Bronchial epithelial cell (primary cell): ENCODE measurements at regions not wholly inside any gene's neighbourhood (a gene's known extent, or its start where the extent isn't known, plus 50 kb on each side); places are given as distances from the start of the nearest gene placed in this dataset.

Experiments
- DNase-seq: peaks from one replicate; pipeline ENCODE4 v3.0.0-alpha.2; 2010; ENCODE audit warnings: low read depth
- FAIRE-seq: peaks from 2 replicates; lab custom pipeline; 2011; peaks lifted over from hg19 to GRCh38; lab: Jason Lieb, UNC
- H3K27me3 ChIP-seq: 2 replicates; pipeline ENCODE4 v1.5.1; 2011; ENCODE audit warnings: low read length; ENCODE audit not compliant: control insufficient read depth, insufficient read depth
- H3K36me3 ChIP-seq: 2 replicates; pipeline ENCODE4 v1.5.1; 2011; ENCODE audit warnings: low read length; ENCODE audit not compliant: control insufficient read depth, insufficient read depth
- H3K4me3 ChIP-seq: 2 replicates; pipeline ENCODE4 v1.5.1; 2011; ENCODE audit warnings: mild to moderate bottlenecking, low read depth, low read length, control low read depth
- TF ChIP-seq, protein P1 (sequence below): IDR thresholded peaks from 2 replicates; pipeline ENCODE4 v1.5.1; 2011; ENCODE audit warnings: mild to moderate bottlenecking, moderate library complexity, low read length, control low read depth, inconsistent platforms; ENCODE audit not compliant: insufficient read depth, severe bottlenecking

DNA sequence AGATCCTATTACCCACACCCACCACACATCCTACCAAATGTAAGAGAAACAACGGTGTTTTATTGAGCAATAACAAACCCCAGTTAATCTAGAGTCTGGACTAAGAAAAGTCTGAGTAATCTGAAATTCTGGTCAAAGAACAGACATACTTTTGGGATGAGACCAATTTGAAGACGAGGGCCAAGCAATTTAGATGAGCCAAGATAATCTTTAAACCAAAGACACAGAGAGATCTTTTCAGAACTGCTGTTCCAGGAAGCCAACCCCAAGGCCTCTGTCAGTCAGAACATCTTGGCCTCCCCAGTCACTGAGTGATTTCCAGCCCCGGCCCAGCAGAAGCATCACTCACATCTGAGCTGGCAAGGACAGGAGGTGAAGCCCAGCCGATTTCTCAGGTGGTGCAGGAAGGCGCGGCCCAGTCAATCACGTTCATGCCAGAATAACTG lies 118.5 kb upstream of the SYNDIG1 start:
- FAIRE-seq: no peak
- Histone ChIP-seq H3K27me3 (no peaks in the 10 kb centered on the region), H3K4me3 (no peak overlapping the region), H3K36me3 (no peaks in the 10 kb centered on the region)
- no peak for DNase-seq
- TF ChIP-seq, protein P1, sequence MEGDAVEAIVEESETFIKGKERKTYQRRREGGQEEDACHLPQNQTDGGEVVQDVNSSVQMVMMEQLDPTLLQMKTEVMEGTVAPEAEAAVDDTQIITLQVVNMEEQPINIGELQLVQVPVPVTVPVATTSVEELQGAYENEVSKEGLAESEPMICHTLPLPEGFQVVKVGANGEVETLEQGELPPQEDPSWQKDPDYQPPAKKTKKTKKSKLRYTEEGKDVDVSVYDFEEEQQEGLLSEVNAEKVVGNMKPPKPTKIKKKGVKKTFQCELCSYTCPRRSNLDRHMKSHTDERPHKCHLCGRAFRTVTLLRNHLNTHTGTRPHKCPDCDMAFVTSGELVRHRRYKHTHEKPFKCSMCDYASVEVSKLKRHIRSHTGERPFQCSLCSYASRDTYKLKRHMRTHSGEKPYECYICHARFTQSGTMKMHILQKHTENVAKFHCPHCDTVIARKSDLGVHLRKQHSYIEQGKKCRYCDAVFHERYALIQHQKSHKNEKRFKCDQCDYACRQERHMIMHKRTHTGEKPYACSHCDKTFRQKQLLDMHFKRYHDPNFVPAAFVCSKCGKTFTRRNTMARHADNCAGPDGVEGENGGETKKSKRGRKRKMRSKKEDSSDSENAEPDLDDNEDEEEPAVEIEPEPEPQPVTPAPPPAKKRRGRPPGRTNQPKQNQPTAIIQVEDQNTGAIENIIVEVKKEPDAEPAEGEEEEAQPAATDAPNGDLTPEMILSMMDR: no peak

DNA sequence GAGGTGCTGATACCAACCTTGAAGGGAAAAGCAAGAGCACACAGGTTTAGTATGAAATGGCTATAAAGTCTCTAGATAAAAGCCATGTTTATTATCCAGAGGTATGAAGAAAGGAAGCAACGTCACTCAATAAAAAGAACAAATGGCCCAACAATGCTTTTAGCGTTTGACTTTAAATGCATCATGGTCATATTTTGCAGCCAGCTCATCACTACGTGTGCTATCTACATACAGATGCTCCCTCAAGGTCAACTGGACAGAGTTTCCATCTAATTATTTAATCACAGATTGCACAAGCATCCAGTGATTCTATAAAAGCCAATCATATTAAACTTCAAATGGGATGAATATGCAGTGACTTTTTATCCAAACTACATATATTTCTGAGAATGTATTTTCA lies 127.6 kb upstream of the SYNDIG1 start:
- TF ChIP-seq, protein P1: no peak
- Histone ChIP-seq H3K4me3 (no peak overlapping the region), H3K36me3 (no peaks in the 10 kb centered on the region), H3K27me3 (no peaks in the 10 kb centered on the region)
- DNase-seq (no peak), FAIRE-seq (no peak)

DNA sequence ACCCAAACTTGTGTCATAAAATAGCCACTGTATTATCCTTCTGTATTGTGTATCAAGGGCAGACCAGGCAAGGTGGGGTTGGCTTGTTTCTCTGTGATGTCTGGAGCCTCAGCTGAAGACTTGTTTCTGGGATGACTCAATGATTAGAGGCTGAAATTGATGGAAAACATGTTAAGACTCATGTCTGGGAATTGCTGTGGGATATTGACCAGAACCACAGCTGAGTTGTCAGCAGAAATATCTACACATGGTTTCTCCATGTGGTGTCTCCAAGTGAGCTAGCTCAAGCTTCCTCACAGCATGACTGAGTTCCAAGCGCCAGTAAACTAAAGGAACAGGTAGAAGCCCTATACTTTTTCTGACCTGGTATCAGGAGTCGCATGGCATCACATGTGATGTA lies 128.5 kb upstream of the SYNDIG1 start:
- H3K4me3 ChIP-seq: no peak overlapping the region
- H3K27me3 ChIP-seq: no peaks in the 10 kb centered on the region
- FAIRE-seq (peak; percentile 7), DNase-seq (peak; percentile 93)
- no peaks in the 10 kb centered on the region for H3K36me3 ChIP-seq
- TF ChIP-seq, protein P1: no peak

DNA sequence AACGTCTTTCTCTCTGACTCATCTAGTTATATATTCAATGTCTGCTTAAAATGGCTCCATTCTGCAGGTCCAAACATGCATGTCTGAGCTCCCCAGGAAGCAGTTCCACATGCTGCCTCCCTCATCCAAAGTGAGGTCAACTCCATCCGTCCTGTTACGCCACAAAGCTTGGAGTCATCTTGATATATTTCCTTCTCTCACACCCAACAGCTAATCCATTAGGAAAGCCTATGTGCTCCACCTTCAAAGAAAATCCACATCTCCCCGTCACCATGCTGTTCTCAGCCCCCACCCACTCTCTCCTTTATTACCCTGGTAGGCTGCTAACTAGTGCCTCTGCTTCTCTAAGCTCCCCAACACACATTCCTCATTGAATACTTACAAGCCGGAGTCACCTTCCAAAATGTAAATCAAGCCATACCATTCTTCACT lies 130.2 kb upstream of the SYNDIG1 start:
- no peaks in the 10 kb centered on the region for H3K27me3 ChIP-seq
- DNase-seq: peak; percentile 99
- peak; percentile 98 for FAIRE-seq
- H3K4me3 ChIP-seq: no peak overlapping the region
- no peaks in the 10 kb centered on the region for H3K36me3 ChIP-seq
- TF ChIP-seq, protein P1: no peak

DNA sequence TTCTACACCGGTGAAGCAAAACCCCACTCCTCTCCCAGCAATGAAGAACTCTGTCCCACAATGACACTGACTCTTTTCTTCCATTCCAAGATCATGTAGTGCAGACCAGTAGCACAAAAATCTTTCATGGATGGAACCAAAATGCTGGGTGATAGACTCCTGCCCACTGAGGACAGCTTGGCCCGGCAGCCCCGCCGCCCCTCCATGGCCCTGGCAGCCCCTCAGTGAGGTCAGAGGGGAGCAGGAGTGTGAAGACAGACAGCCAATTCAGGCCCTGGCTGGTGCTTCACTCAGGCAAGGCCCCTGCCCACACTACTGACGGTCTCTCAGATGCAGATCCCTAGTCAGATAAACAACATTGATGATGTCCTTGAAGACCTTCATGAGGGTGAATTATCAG lies 131.9 kb upstream of the SYNDIG1 start:
- FAIRE-seq (no peak), DNase-seq (no peak)
- Histone ChIP-seq H3K36me3 (no peaks in the 10 kb centered on the region), H3K27me3 (no peaks in the 10 kb centered on the region), H3K4me3 (no peak overlapping the region)
- TF ChIP-seq, protein P1: no peak

DNA sequence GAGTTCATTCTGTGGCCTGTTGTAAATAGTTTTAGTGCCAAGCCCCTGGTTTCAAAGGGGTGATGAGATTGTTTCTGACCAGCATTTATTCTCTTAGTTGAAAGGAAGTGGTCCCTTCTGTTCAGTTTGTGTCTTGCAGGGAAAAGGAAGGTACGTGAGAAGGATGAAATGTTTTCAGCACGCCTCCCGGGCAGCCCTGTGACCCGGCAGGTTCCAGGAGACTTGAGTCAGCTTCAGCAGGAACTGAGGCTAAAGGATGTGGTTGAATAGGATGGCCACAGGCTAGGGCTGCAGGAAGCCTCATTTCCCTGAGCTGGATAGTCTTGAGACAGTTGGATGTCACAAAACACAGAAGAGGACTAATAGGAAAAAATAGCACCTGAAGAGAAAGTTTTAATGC lies 132.4 kb upstream of the SYNDIG1 start:
- Histone ChIP-seq H3K27me3 (no peaks in the 10 kb centered on the region), H3K36me3 (no peaks in the 10 kb centered on the region), H3K4me3 (no peak overlapping the region)
- DNase-seq: peak; percentile 81
- TF ChIP-seq, protein P1: no peak
- FAIRE-seq: no peak
